Cardiac muscle cell (in vitro differentiated cells and primary cell): ENCODE measurements at regions not wholly inside any gene's neighbourhood (a gene's known extent, or its start where the extent isn't known, plus 50 kb on each side); places are given as distances from the start of the nearest gene placed in this dataset.
A peak's percentile ranks its signal among the peaks of the same experiment; 100 is the strongest.
"Not testable (repeated sequence)": the region's sequence is repeated elsewhere in the genome, so short reads cannot be mapped to it uniquely, and the experiment has no call there.

ENCODE experiments used
- DNase-seq, 2 donors: peaks; one replicate each; pipeline versions ENCODE4 v3.0.0 to v3.0.0-alpha.2; 2010 to 2017; ENCODE audit warnings: low read depth in 1 of 2, low spot score in 1 of 2
- H3K27ac ChIP-seq: fragments of 200-600 bp; sonication (generic); 2 replicates; pipeline ENCODE4 v1.5.1; 2016
- H3K27me3 ChIP-seq: fragments of 200-600 bp; sonication (generic); 2 replicates; pipeline ENCODE4 v1.6.0; 2016; ENCODE audit warnings: control low read depth
- H3K36me3 ChIP-seq: fragments of 200-600 bp; sonication (generic); 2 replicates; pipeline ENCODE4 v1.5.1; 2016; ENCODE audit warnings: control low read depth
- H3K4me1 ChIP-seq: fragments of 200-600 bp; sonication (generic); 2 replicates; pipeline ENCODE4 v1.8.1; 2017; ENCODE audit warnings: low read depth, mild to moderate bottlenecking, mixed run types
- H3K4me3 ChIP-seq: fragments of 200-600 bp; sonication (generic); 2 replicates; pipeline ENCODE4 v1.5.1; 2016; ENCODE audit warnings: mild to moderate bottlenecking
- H3K9me3 ChIP-seq: fragments of 200-600 bp; sonication (generic); 2 replicates; pipeline ENCODE4 v1.5.1; 2017; ENCODE audit warnings: low read depth, mild to moderate bottlenecking, control low read depth
- TF ChIP-seq, protein P1 (sequence below): IDR thresholded peaks from 2 replicates; pipeline ENCODE4 v1.5.1; 2012; ENCODE audit warnings: low read depth, mild to moderate bottlenecking, low read length

DNA sequence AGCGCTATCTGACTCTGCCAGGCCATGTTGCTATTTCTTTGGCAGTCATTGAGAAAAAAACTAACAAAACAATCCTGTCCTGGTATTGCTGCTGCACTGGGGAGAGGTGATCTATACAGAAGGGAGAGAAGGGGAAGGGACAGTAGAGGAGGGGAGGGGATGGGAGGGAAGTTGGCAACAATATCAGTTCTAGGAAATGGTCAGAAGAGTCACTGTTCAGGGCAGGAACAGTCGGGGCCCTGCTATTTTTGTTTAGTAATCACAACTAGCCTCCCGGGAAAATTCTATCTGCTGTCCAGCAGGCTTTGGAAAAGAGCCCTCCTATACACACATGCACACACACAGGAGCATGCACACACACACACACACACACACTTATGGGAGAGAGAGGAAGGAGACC is 142.3 kb upstream of the CARMIL1 start:
- TF ChIP-seq, protein P1, sequence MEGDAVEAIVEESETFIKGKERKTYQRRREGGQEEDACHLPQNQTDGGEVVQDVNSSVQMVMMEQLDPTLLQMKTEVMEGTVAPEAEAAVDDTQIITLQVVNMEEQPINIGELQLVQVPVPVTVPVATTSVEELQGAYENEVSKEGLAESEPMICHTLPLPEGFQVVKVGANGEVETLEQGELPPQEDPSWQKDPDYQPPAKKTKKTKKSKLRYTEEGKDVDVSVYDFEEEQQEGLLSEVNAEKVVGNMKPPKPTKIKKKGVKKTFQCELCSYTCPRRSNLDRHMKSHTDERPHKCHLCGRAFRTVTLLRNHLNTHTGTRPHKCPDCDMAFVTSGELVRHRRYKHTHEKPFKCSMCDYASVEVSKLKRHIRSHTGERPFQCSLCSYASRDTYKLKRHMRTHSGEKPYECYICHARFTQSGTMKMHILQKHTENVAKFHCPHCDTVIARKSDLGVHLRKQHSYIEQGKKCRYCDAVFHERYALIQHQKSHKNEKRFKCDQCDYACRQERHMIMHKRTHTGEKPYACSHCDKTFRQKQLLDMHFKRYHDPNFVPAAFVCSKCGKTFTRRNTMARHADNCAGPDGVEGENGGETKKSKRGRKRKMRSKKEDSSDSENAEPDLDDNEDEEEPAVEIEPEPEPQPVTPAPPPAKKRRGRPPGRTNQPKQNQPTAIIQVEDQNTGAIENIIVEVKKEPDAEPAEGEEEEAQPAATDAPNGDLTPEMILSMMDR, result no peak
- Histone ChIP-seq H3K4me1 (peaks cover 3% of the 10 kb centered on the region), H3K4me3 (no peak overlapping the region), H3K9me3 (no peaks in the 10 kb centered on the region), H3K27me3 (no peaks in the 10 kb centered on the region), H3K27ac (no peak overlapping the region), H3K36me3 (no peaks in the 10 kb centered on the region)
- peak in 1 of 2 donors; percentile 66 for DNase-seq

DNA sequence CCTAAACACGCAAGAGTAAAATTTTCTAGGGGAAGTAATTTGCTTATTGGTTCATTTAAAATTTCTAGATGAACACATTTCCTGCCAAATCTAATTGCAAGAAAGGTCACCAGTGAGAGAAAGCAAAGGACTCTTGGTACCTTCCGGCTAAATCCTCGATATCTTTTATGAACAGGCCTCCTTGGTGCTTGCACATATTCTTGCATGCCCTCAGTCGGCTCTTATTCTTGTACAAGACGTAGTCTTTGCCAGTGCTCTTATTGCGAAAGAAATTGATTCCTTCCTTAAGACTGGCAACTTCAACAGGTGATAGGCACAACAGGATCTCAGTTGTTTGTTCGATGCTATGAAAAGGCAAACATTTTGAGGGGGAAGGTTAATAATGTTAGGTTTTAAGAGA is 141.7 kb upstream of the CARMIL1 start:
- Histone ChIP-seq H3K9me3 (no peaks in the 10 kb centered on the region), H3K4me3 (no peak overlapping the region), H3K27ac (no peak overlapping the region), H3K4me1 (peaks cover 3% of the 10 kb centered on the region), H3K36me3 (no peaks in the 10 kb centered on the region), H3K27me3 (no peaks in the 10 kb centered on the region)
- TF ChIP-seq, protein P1, result no peak
- DNase-seq, result peak in 1 of 2 donors; percentile 35

DNA sequence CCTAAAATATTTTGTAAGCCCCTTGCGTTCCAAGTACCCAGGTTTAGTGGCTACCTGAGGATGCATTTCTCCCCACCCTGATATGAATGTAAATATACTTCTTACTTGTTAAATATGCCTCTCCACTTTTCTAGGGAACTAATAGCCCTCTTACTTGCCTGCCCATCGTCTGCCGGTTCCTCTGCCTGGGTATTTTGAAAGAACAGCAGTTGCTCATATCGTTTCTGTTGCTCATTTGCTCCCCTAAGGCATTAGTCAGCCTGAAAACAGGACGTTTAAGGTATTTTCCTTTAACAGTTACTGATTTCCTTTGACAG is 141.3 kb upstream of the CARMIL1 start:
- TF ChIP-seq, protein P1, result no peak
- no peaks in the 10 kb centered on the region for H3K27me3 ChIP-seq
- H3K4me3 ChIP-seq, result no peak overlapping the region
- DNase-seq, result no peak
- H3K36me3 ChIP-seq, result no peaks in the 10 kb centered on the region
- H3K9me3 ChIP-seq, result no peaks in the 10 kb centered on the region
- peaks cover 3% of the 10 kb centered on the region for H3K4me1 ChIP-seq
- H3K27ac ChIP-seq, result no peak overlapping the region

DNA sequence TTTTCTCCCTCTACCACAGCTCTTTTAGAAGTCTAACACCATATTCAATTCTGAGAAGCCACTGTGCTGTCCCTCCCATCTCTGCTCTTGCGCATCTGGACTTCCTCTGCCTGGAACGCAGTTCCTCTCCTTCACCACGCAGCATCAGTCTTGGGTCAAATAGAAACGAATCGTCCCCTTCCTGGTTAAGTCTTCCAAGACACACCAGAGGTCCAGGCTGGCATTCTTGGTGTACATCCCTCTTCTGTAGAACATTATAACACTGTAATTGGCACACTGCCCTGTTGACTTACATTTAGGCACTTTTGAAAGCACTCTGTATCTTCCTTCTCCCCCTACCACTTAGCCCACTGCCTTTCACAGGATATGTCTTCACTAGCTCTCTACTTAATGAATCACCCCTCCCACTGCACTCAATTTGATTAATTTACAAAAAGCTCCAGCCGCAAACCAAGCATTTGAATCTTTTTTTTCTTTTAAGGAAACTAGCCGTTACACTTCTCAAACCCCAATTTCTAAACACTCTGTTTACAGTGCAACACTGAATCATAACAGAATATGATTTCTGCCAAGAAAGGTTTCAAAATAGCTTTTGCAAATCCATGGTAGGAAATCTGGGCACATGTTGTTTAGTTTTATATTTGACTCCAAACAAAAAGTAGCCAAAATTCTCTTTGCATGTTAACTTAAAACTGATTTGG is 140.8 kb upstream of the CARMIL1 start:
- DNase-seq, result peak in 1 of 2 donors; percentile 90
- H3K4me1 ChIP-seq, result peaks cover 3% of the 10 kb centered on the region
- no peaks in the 10 kb centered on the region for H3K27me3 ChIP-seq
- H3K4me3 ChIP-seq, result no peak overlapping the region
- no peaks in the 10 kb centered on the region for H3K9me3 ChIP-seq
- H3K36me3 ChIP-seq, result no peaks in the 10 kb centered on the region
- TF ChIP-seq, protein P1, result peak; percentile 41
- H3K27ac ChIP-seq, result no peak overlapping the region

DNA sequence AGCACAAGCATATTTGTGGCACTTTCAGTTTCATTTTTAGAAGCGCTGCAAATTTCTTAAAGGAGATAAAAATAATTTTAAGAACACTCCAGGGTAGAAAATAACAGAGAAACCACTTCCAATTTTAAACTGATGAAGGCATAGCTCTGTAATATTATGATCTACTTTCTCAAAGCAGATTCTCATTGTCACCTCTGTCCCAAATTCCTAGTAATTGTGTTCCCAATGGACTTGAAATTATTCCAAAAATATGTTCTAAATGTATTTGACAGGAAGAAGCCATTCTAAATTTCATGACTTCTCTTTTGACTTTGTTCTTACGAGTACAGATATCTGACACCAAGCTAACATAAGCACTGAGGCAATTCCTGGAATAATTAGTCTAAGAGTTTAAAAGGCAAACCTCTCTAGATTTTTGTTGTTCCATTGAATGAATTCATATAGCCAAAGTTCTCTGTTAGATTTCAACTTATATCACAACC is 140.2 kb upstream of the CARMIL1 start:
- DNase-seq, result no peak
- TF ChIP-seq, protein P1, result no peak
- no peaks in the 10 kb centered on the region for H3K36me3 ChIP-seq
- H3K4me1 ChIP-seq, result peaks cover 3% of the 10 kb centered on the region
- no peak overlapping the region for H3K4me3 ChIP-seq
- H3K9me3 ChIP-seq, result no peaks in the 10 kb centered on the region
- no peak overlapping the region for H3K27ac ChIP-seq
- no peaks in the 10 kb centered on the region for H3K27me3 ChIP-seq

DNA sequence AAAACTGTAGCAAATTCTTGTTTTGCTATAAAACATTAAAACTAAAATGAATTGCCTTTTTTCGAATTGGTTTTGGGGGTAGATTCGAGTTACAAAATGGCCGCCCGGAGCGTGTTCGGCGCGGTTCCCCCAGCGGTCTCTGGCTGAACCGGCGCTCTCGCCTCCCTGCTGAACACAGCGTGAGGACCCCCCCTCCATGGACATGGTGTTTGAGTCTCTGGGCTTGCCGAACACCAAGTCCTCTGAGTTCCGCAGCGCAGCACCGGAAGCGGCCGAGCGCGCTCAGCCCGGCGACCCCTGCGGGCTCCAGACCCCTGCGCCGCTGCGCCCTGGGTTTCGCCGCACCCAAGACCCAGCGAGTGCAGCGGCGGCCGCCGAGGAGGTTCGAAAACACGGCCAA is 139.6 kb upstream of the CARMIL1 start:
- H3K27me3 ChIP-seq, H3K36me3 ChIP-seq, DNase-seq, H3K9me3 ChIP-seq, H3K27ac ChIP-seq, H3K4me3 ChIP-seq, H3K4me1 ChIP-seq: not testable (repeated sequence)
